H1 (cell line): ENCODE measurements at regions not wholly inside any gene's neighbourhood (a gene's known extent, or its start where the extent isn't known, plus 50 kb on each side); places are given as distances from the start of the nearest gene placed in this dataset.

Experiments used
- ATF2 ChIP-seq: IDR thresholded peaks from 2 replicates; pipeline ENCODE4 v1.6.1; 2012; ENCODE audit warnings: low read length, inconsistent platforms
- CREB1 ChIP-seq: IDR thresholded peaks from 2 replicates; pipeline ENCODE4 v1.6.1; 2012; ENCODE audit warnings: inconsistent platforms
- E2F6 ChIP-seq: IDR thresholded peaks from 2 replicates; pipeline ENCODE4 v1.6.1; 2012; ENCODE audit warnings: inconsistent platforms
- PHF8 ChIP-seq: fragments of 200-600 bp; sonication (generic); conservative IDR thresholded peaks from 2 replicates; pipeline ENCODE4 v1.7.1; 2012; ENCODE audit warnings: low read depth, mild to moderate bottlenecking, inconsistent platforms, low read length, moderate library complexity
- POLR2A ChIP-seq, 2 experiments: IDR thresholded peaks; 1 replicate in 1 of 2; 2 replicates in 1 of 2; pipeline ENCODE4 v1.6.1; 2011; ENCODE audit warnings: low read depth in 2 of 2, low read length in 2 of 2, mild to moderate bottlenecking in 2 of 2; ENCODE audit errors: control extremely low read depth in 1 of 2
- POLR2AphosphoS5 ChIP-seq: IDR thresholded peaks from 2 replicates; pipeline ENCODE4 v1.6.1; 2011; ENCODE audit warnings: low read depth, low read length
- RAD21 ChIP-seq, 2 experiments: IDR thresholded peaks in 1 of 2; conservative IDR thresholded peaks in 1 of 2; 2 replicates each; pipeline ENCODE4 v1.6.1; 2011; ENCODE audit warnings: low read depth in 2 of 2, low read length in 2 of 2, improper control_type of control experiment in 1 of 2, inconsistent platforms in 1 of 2, mild to moderate bottlenecking in 1 of 2, moderate library complexity in 1 of 2
- SIX5 ChIP-seq: IDR thresholded peaks from 2 replicates; pipeline ENCODE4 v1.6.1; 2011; ENCODE audit warnings: mild to moderate bottlenecking, low read depth, low read length
- TAF7 ChIP-seq: optimal IDR thresholded peaks from 2 replicates; pipeline ENCODE3; 2011; ENCODE audit warnings: low read depth, mild to moderate bottlenecking, inconsistent platforms, low read length, moderate library complexity, borderline replicate concordance

- TF ChIP-seq ATF2 (no peak), TAF7 (no peak), E2F6 (no peak), CREB1 (no peak), SIX5 (no peak), POLR2A (IDR thresholded peaks at IDR 0.05; ENCODE audit: control extremely low read depth in 1 of 2, low read depth in 2 of 2, low read length in 2 of 2) (no peak), PHF8 (no peak), POLR2AphosphoS5 (no peak), RAD21 (IDR thresholded peaks at IDR 0.05 in 1 of 2, conservative IDR thresholded peaks at IDR 0.05 in 1 of 2; ENCODE audit: low read depth in 2 of 2, low read length in 2 of 2) (no peak)
Observed at GRCh38 chrX:46298821-46299220, 246.4 kb downstream of the ZNF674 start (continued).
